HG03575 (cell line): ENCODE measurements at regions not wholly inside any gene's neighbourhood (a gene's known extent, or its start where the extent isn't known, plus 50 kb on each side); places are given as distances from the start of the nearest gene placed in this dataset.

Source experiments
- ATAC-seq: cut with Tn5 transposase; IDR thresholded peaks from one replicate; pipeline ENCODE4 v1.9.1; 2021; ENCODE audit not compliant: unreplicated experiment, insufficient number of reproducible peaks, low FRiP score; ENCODE audit errors: extremely low read depth

DNA sequence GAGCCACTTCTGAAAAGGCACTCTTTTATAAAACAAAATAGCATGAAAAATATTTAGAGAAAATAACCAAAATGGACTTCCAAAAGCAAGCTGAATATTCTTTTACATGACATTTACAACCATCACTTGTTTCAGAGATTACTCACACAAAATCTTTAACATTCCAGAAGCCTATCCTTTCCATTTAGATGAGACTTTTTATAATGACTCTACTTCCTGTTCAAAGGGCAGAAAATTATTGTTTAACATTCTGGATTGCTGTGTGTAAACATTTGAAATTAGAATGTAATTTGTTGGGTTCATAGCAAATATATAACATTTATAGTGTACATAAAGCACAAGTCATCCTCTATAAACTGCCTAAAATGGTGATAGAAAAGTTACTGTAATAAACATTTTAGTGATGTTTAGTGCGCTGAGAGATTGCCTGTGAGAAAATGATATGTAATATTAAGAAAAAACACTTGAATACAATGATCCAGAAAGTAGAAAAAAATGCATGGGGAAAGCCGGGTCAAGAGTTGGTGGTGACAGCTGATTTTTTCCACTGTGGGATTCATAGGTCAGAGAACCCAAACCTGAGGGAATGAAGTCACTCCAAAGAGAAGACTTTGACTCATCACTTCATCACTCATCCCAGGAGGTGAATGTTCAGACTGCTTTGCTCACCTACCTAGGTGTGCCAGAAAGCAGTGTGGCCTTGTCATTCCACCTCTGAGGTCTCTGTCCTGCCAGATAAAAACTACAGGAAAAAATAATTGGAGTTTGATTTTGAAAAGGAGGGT, 305.8 kb downstream of the ARPP21 start:
- ATAC-seq = no peak

DNA sequence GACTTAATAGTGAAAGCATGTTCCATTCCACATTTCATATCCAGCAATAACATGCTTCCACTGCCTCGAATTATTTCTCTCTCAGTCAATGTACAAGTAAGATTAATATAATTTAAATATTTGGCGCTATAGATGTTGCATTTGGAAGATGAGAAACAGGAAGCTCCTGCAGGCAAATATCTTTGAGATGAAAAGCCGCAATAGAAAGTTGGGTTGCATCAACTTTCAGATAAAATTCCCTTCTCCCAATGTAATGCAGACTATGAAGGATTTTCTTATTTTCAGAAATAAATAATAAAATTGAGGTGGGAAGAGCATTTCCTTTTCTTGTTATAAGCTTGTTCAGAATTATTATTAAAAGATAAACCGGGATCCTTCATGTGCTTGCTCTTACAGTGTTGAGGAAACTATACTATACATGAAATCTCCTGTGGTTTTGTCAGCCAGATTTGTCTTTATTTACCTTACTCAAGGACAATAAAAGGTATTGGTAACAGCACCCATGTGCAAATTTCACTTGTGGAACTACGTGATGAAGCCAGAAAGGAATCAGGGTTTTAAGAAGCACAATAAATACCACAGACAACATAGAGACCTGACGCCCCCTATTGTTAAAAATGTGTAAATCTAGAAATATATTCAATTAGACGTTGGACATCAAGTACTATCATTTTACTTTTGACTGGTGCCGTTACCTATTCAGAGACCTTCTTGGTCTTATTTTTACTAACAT, 307.0 kb downstream of the ARPP21 start:
- ATAC-seq = no peak

DNA sequence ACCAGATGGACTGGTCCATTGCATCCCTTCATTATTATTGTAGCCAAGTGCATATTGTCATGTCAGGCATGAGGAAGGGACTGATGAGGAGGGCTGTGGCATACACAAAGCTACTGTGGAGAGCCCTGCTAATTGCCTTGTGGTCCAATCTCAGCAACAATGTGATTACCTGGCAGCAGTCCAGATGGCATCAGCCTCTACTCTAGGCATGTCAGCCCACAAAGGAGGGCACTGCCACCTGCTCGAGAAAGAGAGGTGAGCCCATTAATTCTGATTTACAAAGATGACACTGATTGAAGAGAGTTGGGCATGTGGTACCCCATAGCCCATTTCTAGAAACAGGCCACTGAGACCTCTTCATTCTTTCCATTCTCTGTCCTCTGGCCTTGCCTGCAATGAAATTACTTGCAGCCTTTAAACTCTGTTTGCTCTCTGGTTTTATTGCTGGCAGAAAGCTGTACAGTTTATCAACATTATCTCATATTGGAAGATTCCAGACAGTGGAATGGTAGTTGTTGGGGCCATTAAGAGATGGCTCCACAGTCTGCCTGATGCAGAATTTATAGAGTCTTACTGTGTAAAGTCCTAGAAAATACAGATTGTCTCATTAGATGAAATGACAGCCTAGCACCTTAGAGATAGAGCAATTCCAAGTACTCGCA, 307.7 kb downstream of the ARPP21 start:
- no peak for ATAC-seq

DNA sequence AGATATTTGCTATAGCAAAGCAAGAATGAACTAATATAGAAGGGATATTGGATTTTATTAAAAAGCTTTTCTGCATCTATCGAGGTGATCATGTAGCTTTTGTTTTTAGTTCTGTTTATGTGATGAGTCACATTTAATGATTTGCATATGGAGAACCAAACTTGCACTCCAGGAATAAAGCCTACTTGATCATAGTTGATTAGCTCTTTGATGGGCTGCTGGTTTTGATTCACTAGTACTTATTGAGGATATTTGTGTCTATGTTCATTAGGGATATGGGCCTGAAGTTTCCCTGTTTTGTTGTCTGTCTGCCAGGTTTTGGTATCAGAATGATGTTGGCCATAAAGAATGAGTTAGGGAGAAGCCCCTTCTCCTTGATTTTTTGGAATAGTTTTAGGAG, 310.7 kb downstream of the ARPP21 start:
- ATAC-seq = no peak

DNA sequence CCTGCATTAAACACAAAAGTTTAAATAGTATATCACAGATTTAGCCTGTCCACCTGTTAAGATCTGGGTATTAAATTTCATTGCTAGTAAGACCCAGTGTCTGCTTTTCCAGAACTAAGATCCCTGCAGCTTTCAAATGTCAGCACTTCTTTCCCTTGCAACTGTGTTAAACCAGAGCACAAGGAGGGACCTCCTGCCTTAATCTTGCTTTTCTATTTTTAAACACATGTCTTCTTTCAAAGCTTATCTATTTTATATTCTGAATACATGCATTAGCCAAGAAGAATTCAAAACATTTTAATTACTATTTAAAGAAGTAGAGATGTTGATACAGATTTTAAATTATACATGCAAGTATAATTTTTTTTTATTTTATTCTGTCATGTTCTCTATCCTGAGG, 315.1 kb downstream of the ARPP21 start:
- no peak for ATAC-seq

DNA sequence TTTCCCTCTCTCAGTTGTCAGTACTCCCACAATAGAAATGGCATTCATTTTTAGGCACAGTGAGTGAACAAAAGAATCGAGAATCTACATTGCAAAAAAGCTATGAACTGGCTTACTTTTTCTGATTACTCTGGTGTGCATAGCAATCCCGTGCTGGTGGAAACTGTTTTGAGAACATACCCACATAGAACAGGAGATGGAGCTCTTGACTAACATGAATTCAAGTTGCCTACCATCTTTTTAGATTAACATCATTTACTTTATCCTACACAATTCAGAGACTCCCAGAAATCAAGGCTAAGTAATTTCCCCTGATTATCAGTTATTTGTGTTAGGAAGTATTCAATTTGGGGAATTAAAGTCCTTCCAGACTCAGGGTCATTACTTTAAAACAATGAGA, 326.6 kb downstream of the ARPP21 start:
- no peak for ATAC-seq

DNA sequence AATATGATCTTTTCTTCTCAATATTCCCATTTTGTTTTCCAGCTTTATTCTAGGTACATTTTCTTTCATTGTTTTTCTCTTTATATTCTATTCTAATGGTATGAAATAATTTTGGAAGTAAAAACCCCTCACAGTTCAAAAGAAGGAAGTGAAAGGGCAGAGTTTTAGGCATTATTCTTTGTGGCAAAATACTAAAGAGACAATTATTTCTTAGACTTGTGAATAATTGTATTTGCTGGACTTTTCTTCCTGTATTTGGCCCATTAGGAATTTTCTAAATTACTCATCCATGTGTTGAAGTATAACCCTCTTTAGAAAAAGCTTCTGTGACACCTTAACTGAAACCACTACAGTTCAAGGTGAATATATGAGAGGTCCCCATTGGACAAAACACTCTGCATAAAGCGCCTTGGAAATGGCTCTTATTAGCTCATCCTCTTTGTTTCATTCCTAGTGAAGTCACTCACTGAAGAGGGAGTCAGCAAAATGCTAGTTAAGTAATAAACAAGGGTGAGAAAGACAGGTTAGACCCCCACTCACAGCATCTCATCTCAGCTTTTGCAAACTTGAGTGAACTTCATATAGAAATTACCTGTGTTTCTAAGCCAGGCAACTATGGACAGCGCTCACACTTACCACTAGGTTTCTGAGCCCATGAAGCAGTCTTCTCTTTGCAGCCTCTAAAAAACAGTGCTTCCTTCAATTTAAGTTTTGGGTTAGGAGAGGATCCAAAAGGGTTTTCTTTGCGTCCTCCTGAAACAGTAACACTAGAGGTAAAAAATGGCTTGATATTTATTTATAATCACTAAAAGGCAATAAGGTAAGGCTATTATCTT, 327.5 kb downstream of the ARPP21 start:
- ATAC-seq = no peak

DNA sequence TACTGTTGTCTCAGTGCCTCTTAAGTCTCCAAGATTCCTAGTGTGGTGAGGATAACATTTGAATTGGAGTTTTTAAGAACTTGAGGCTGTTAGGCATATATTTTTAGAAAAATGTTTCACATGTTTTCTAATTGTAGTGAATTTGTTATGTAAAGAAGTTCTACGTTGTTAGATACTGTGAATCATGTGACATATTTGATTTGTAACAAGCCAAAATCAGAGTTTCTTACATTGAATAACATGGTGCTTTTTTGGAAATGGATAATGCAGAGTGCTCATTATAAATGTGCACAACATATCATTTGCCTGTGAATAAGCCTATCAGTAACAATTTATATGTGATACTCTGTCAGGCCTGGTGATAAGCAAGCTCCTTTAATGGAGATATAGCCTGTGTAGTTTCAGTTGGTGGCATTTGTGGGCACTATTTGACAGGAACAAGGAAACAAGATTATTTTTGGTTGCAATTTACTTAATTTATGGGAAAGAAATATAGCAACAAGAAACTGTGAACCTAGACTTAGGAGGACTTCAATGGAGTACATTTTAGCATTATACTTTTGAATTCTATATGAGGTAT, 328.8 kb downstream of the ARPP21 start:
- no peak for ATAC-seq

DNA sequence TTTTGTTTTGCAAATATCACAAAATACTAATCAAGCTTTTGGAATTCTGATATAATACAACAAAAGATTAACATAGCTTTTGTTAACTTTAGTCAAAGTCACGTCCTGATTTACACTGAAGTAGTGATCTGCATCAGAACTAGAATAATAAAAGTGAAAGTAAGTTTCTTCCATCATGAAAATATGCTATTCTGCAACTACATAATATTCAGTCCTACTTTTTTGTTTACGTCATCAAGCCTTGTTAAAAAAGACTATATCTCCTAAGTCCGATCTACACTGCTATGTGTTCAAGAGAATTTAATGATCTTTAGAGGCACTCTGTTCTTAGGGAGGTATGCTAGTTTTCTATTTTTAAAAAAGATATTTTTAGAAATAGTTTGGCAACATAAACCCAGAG, 330.1 kb downstream of the ARPP21 start:
- ATAC-seq = no peak

DNA sequence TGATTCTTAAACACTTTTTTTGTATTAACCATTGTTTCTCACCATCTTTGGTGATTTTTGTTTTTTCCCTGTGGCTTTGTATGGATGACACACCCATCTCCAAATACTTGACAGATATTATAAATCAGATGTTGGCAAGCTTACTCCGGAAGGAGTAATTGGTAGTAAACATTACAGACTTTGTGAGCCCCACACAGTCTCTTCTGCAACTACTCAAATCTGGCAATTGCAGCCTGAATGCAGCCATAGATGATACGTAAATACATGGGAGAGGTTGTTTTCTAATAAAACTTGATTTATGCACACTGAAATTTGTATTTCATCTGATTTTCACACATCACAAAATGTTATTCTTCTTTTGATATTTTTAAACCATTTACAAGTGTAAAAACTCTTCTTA, 331.5 kb downstream of the ARPP21 start:
- ATAC-seq = no peak

DNA sequence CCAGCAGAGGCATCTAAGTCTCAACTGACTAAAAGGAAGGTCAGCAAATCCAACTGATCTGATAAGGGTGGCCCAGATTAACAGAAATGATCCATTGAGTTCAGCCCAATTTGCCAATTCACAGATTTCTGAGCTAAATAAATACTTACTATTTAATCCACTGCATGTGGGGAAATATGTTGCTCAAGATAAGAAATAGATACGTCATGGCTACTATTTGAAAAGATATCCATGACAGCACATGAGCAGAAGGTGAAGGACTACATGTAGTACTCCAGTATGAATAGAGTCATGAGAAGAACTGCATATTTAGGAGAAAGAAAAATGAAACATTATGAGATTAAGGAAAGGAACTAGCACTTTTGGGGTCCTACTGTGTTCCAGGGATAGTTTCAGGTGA, 332.4 kb downstream of the ARPP21 start:
- ATAC-seq = no peak

DNA sequence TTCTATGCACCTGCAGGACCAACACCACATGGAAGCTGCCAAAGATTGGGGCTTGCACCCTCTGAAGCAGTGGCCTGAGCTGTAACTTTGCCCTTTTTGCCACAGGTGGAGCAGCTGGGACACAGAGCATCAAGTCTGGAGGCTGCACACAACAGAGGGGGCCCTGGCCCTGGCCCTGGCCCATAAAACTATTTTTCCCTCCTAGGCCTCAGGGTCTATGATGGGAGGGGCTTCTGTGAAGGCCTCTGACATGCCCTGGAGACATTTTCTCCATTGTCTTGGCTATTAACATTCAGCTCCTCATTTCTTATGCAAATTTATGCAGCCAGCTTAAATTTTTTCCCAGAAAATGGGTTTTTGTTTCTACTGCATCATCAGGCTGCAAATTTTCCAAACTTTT, 335.5 kb downstream of the ARPP21 start:
- ATAC-seq = no peak

DNA sequence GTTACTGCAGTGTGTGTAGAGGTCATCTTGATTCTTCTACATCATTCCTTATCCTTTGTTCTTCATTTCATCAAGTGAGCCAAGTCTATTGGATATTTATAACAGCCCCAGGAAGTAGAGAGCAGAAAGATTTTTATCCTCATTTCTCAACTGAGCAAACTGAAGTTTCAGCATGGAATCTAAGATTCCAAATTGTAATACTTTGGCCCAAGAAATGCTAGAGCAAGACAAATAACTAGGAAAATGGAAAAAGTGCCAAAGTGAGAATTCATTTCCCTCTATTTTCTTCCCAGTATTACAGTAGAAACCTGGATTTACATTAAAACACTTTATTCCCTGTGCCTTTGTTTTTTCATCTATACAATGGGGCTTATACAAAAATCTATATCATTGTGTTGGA, 346.8 kb downstream of the ARPP21 start:
- no peak for ATAC-seq

DNA sequence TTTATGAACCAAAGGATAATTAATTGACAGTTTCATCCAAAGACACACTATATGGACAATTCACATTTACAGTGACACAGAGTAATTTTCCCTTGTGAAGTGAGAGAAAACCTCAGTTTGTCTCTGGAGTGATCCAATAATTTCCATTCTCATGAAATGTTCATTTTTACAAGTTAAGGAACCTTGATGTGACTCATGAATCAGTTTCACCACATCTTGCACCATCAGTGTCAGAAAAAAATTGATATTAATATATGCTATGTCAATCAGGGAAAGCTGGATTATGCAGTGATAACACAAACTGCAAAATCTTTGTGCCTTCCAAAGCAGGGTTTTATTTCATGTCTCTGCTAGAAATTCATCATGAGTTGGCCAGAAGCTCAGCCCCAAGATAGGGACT, 348.1 kb downstream of the ARPP21 start:
- ATAC-seq = no peak

DNA sequence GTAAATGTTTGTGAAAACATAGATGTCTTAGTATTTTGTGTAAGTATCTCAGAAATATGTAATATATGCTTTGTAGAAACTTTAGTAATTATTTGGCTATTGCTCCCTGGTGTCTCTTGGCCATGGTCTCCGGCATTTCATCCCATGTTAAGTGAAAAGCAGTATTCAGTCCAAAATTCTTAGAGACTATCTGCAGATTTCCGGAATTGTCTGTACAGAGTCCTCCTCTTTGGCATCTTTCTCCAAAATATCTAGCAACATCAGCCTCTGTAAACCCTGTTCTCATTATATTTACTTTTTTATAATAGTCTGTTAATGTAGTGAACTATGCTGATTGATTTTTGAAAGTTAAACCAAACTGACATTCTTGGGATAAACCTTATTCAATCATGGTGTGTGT, 352.7 kb downstream of the ARPP21 start:
- no peak for ATAC-seq

DNA sequence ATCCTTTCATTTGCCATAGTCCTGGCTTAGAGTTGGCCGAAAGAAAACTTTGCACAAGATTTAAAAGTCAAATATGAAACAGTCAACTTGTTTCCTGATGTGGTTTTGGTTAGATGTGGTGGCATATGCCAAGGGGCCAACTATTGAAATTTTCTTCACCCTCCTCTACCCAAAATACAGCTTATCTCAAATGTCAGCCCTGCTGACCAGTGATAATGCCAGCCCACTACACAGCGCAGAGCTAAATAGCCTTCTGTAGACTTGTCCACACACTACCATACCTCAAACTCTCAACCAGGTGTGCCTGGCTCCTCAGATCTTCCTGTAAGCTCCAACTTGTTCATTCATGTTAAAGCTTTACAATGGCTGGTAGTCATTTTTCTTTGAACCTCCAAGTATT, 368.5 kb upstream of the STAC start:
- no peak for ATAC-seq

DNA sequence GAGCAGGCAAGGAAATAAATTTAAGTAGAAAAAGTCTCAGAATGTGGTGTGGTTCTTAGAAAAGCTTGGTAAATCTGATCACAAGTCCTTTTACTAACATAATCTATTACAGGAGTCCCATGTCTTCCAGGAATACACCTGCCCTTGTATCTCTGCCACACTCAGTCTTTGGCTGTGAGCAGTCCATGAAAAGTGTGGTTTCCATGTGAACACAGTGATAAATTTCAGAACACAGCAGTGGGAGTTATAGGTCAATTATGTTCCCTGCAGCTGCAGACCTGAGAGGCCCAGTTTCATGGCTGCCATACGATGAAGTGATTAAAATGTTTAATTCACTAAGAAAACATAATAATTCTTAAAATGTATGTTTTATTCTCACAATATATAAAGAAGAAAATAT, 366.9 kb upstream of the STAC start:
- no peak for ATAC-seq

DNA sequence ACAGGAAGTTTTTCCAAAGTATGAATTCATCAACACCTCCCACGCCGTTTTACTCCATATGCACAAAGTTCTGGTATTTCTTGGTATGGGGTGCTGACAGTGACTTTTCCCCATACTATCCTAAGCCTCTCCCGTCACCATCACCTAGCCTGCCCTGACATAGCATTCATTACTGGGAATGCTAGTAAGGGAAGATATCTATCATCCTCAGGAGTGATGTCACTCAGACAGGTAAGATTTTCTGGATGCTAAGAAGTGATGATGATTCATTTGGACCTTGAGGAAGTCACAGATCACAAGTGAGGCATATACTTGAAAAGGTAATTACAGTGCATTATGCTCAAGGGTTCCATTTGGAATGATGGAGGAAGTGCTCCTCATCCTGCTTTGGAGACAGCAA, 355.1 kb upstream of the STAC start:
- no peak for ATAC-seq
